Colonic mucosa (tissue), 4 donors: ENCODE measurements at regions not wholly inside any gene's neighbourhood (a gene's known extent, or its start where the extent isn't known, plus 50 kb on each side); places are given as distances from the start of the nearest gene placed in this dataset.

ENCODE experiments used
- DNase-seq: peaks from one replicate; pipeline ENCODE4 v3.0.0-alpha.2; 2020
- H3K27ac ChIP-seq: fragments of 200-600 bp; one replicate; pipeline ENCODE4 v1.8.0; 2021
- H3K27me3 ChIP-seq: fragments of 200-600 bp; one replicate; pipeline ENCODE4 v1.8.0; 2021
- H3K36me3 ChIP-seq: fragments of 200-600 bp; one replicate; pipeline ENCODE4 v1.8.0; 2021
- H3K4me1 ChIP-seq: fragments of 200-600 bp; one replicate; pipeline ENCODE4 v1.8.0; 2021; ENCODE audit warnings: mild to moderate bottlenecking
- H3K4me3 ChIP-seq: fragments of 200-600 bp; one replicate; pipeline ENCODE4 v1.8.0; 2021
- H3K9ac ChIP-seq, 2 donors: one replicate each; pipeline ENCODE4 v1.7.0; 2013; ENCODE audit warnings: control low read depth in 2 of 2, low read depth in 2 of 2, low read length in 2 of 2
- H3K9me3 ChIP-seq: fragments of 200-600 bp; one replicate; pipeline ENCODE4 v1.8.0; 2021
- intact Hi-C: fragments of 100-400 bp; cut with DNase I; formaldehyde crosslinking; loops from one replicate; pipeline ENCODE4 v1.14.1; 2022
- TF ChIP-seq, protein P1 (sequence below): fragments of 200-600 bp; IDR thresholded peaks from one replicate; pipeline ENCODE4 v1.8.0; 2022; ENCODE audit warnings: antibody characterized with exemption, mild to moderate bottlenecking
- donor health status: healthy.
- donor health status: DM: no; HTN: no; CAD: no.
- donor health status: DM: no; HTN: no; CAD: no.

DNA sequence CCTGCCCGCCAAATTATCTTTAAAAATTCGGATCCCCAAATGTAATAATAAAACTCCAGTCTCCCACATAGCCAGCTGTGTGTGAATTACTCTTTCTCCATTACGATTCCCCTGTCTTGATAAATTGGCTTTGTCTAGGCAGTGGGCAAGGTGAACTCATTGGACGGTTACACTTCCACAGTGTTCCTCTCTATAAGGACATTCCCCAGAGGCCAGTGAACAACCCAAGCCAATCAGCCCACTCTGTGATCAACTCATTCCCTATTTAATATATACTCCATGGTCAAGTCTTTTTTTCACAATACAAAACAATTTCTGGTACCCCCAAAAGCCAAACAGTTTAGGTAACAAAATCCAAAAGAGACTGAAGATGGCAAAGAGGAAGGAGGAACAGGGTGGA, 90.5 kb upstream of the DAZL start:
- Histone ChIP-seq H3K36me3 (no peaks in the 10 kb centered on the region), H3K27ac (no peak overlapping the region), H3K9me3 (no peaks in the 10 kb centered on the region), H3K4me3 (no peak overlapping the region), H3K4me1 (no peaks in the 10 kb centered on the region), H3K27me3 (no peaks in the 10 kb centered on the region), H3K9ac (no peak overlapping the region)
- intact Hi-C loops, result no loop called here
- TF ChIP-seq, protein P1, sequence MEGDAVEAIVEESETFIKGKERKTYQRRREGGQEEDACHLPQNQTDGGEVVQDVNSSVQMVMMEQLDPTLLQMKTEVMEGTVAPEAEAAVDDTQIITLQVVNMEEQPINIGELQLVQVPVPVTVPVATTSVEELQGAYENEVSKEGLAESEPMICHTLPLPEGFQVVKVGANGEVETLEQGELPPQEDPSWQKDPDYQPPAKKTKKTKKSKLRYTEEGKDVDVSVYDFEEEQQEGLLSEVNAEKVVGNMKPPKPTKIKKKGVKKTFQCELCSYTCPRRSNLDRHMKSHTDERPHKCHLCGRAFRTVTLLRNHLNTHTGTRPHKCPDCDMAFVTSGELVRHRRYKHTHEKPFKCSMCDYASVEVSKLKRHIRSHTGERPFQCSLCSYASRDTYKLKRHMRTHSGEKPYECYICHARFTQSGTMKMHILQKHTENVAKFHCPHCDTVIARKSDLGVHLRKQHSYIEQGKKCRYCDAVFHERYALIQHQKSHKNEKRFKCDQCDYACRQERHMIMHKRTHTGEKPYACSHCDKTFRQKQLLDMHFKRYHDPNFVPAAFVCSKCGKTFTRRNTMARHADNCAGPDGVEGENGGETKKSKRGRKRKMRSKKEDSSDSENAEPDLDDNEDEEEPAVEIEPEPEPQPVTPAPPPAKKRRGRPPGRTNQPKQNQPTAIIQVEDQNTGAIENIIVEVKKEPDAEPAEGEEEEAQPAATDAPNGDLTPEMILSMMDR, result no peak
- DNase-seq, result no peak

DNA sequence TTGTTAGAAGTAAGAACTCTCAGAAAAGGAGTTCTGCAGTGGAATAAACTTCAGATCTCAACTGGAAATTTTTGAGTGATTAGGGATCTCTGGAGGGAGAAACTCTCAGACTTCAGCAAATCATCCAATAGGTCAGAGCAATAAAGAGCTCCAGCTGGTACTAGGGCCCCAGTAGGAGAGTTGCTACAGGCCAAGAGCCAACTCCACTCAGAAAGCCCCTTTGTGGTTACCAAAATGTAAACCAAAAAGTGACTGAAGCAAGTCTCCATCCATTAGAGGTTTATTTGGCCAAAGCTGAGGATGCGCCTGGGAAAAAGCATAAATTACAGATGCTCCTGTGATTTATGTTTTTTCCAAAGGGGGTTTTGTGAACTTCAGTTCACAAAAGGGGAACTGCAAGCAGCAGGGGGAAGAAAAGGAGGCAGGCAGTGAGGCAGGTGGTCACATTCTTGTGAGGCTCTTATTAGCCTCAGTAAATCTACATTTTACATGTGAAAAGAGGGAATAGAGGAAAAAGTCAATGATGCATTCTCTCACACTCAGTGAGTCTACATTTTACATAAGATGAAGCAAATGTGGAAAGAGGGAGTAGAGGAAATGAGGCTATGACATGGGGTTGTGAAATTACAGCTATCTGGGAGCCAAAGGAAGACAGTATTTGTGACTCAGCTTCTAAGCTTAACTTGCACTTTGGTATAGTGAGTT, 92.4 kb upstream of the DAZL start:
- TF ChIP-seq, protein P1, result no peak
- intact Hi-C loops, result no loop called here
- H3K9me3 ChIP-seq, result no peaks in the 10 kb centered on the region
- H3K36me3 ChIP-seq, result no peaks in the 10 kb centered on the region
- DNase-seq, result no peak
- no peaks in the 10 kb centered on the region for H3K4me1 ChIP-seq
- H3K9ac ChIP-seq, result no peak overlapping the region
- no peaks in the 10 kb centered on the region for H3K27me3 ChIP-seq
- no peak overlapping the region for H3K27ac ChIP-seq
- H3K4me3 ChIP-seq, result no peak overlapping the region

DNA sequence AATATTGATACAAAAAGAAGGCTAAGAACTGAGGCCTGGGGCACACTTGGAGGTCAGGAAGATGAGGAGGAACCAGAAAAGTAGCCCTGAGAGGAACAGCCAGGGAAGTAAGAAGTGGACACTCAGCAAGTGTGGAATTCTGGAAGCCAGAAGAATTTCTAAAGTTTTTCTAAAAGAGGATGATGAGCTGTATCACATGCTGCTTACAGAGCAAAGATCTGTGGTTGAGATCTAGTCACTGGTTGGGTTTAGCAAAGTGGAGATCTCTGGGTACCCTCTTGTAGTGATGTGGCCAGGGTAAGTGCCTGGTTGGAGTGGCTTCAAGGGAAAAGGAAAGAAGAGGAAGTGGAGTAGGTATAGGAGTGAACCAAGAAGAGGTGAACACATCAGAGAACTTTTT, 95.4 kb upstream of the DAZL start:
- H3K27me3 ChIP-seq, result no peaks in the 10 kb centered on the region
- H3K4me1 ChIP-seq, result no peaks in the 10 kb centered on the region
- DNase-seq, result no peak
- no peak overlapping the region for H3K27ac ChIP-seq
- intact Hi-C loops, result no loop called here
- no peak overlapping the region for H3K4me3 ChIP-seq
- H3K36me3 ChIP-seq, result no peaks in the 10 kb centered on the region
- H3K9me3 ChIP-seq, result no peaks in the 10 kb centered on the region
- TF ChIP-seq, protein P1, result no peak
- H3K9ac ChIP-seq, result no peak overlapping the region

DNA sequence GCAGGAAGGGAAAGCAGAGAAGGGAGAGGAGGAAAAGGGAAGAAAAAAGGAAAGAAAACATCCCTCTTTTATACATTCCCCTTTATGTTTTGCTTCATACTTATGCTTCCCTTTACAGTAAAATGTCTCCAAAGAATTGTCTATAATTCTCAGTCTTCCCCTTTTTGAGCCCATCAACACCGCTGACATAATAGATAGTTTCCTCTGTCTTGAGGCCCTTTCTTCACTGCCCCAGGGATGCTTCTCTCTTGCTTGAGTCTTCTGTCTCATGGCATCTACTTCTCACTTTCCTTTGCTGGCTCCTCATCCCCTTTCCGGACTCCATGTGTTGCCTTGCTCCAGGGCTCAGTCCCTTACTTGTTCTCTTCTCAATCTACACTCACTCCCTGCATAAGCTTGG, 99.7 kb upstream of the DAZL start:
- no peak overlapping the region for H3K27ac ChIP-seq
- H3K4me3 ChIP-seq, result no peak overlapping the region
- H3K4me1 ChIP-seq, result no peaks in the 10 kb centered on the region
- H3K27me3 ChIP-seq, result no peaks in the 10 kb centered on the region
- DNase-seq, result no peak
- TF ChIP-seq, protein P1, result no peak
- no peaks in the 10 kb centered on the region for H3K36me3 ChIP-seq
- no peak overlapping the region for H3K9ac ChIP-seq
- H3K9me3 ChIP-seq, result no peaks in the 10 kb centered on the region
- intact Hi-C loops, result no loop called here

DNA sequence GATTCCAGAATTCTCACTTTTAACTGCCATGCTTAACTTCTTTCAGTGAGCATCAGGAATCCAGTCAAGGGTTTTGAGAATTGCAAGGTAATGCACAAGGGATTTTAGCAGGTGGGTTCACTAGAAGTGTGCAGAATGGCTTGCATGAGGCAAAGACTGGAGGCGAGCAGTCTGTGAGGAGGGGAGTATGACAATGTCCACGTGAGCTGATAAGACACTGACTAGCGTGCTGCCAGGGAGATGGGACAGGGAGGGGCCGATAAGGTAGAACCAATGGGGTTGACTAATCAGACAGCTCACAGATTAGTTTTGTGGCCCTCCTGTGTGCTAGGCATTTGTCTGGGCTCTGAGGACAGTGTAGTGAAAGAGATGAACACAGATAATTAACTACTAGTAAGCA, 102.0 kb upstream of the DAZL start:
- DNase-seq, result no peak
- H3K4me3 ChIP-seq, result no peak overlapping the region
- H3K27me3 ChIP-seq, result no peaks in the 10 kb centered on the region
- H3K9ac ChIP-seq, result no peak overlapping the region
- no peaks in the 10 kb centered on the region for H3K9me3 ChIP-seq
- H3K36me3 ChIP-seq, result no peaks in the 10 kb centered on the region
- TF ChIP-seq, protein P1, result no peak
- H3K4me1 ChIP-seq, result no peaks in the 10 kb centered on the region
- intact Hi-C loops, result no loop called here
- H3K27ac ChIP-seq, result no peak overlapping the region
